ENCODE measurements at regions not wholly inside any gene's neighbourhood (a gene's known extent, or its start where the extent isn't known, plus 50 kb on each side); places are given as distances from the start of the nearest gene placed in this dataset.

DNA sequence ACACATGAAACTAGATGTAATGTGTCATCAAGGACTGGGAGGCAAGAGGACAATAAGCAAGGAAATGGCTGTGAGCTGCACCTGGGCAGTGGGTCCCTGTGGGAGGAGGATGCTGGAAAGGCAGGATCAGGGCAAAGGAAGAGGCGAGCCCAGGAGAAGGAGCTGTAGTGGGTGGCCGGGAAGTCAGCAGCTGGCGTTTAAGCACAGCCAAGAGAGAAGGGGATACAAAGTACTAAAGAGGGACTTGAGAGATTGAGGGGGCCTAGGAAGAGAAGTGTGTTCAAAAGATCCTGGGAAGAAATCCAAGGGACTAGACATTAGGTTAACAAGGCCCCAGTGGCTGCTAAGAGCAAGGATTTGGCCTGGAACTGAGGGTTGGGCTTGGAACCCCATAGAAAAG is 188.5 kb upstream of the SLC24A5 start:
- no peaks in the 10 kb centered on the region for H3K27me3 ChIP-seq (ENCODE audit: insufficient read depth, low read depth, low read length)
- H3K27ac ChIP-seq (ENCODE audit: low read length): no peak overlapping the region
- no peaks in the 10 kb centered on the region for H3F3A ChIP-seq (ENCODE audit: insufficient read depth, low read length, poor library complexity, severe bottlenecking)
- no peaks in the 10 kb centered on the region for H3K9me3 ChIP-seq (ENCODE audit: low read length)
- no peak for TF ChIP-seq POLR2AphosphoS5 (IDR thresholded peaks at IDR 0.05)
- no peak for TF ChIP-seq EP300 (conservative IDR thresholded peaks at IDR 0.05; ENCODE audit: poor library complexity, severe bottlenecking)
- TF ChIP-seq MXI1 (conservative IDR thresholded peaks at IDR 0.05; ENCODE audit: poor library complexity, severe bottlenecking): no peak
- TF ChIP-seq, protein P1, sequence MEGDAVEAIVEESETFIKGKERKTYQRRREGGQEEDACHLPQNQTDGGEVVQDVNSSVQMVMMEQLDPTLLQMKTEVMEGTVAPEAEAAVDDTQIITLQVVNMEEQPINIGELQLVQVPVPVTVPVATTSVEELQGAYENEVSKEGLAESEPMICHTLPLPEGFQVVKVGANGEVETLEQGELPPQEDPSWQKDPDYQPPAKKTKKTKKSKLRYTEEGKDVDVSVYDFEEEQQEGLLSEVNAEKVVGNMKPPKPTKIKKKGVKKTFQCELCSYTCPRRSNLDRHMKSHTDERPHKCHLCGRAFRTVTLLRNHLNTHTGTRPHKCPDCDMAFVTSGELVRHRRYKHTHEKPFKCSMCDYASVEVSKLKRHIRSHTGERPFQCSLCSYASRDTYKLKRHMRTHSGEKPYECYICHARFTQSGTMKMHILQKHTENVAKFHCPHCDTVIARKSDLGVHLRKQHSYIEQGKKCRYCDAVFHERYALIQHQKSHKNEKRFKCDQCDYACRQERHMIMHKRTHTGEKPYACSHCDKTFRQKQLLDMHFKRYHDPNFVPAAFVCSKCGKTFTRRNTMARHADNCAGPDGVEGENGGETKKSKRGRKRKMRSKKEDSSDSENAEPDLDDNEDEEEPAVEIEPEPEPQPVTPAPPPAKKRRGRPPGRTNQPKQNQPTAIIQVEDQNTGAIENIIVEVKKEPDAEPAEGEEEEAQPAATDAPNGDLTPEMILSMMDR (IDR thresholded peaks at IDR 0.05; ENCODE audit: poor library complexity, severe bottlenecking): no peak
- TF ChIP-seq SMC3 (conservative IDR thresholded peaks at IDR 0.05; ENCODE audit: poor library complexity): no peak
- TF ChIP-seq, protein P2, sequence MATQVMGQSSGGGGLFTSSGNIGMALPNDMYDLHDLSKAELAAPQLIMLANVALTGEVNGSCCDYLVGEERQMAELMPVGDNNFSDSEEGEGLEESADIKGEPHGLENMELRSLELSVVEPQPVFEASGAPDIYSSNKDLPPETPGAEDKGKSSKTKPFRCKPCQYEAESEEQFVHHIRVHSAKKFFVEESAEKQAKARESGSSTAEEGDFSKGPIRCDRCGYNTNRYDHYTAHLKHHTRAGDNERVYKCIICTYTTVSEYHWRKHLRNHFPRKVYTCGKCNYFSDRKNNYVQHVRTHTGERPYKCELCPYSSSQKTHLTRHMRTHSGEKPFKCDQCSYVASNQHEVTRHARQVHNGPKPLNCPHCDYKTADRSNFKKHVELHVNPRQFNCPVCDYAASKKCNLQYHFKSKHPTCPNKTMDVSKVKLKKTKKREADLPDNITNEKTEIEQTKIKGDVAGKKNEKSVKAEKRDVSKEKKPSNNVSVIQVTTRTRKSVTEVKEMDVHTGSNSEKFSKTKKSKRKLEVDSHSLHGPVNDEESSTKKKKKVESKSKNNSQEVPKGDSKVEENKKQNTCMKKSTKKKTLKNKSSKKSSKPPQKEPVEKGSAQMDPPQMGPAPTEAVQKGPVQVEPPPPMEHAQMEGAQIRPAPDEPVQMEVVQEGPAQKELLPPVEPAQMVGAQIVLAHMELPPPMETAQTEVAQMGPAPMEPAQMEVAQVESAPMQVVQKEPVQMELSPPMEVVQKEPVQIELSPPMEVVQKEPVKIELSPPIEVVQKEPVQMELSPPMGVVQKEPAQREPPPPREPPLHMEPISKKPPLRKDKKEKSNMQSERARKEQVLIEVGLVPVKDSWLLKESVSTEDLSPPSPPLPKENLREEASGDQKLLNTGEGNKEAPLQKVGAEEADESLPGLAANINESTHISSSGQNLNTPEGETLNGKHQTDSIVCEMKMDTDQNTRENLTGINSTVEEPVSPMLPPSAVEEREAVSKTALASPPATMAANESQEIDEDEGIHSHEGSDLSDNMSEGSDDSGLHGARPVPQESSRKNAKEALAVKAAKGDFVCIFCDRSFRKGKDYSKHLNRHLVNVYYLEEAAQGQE (IDR thresholded peaks at IDR 0.05; ENCODE audit: borderline replicate concordance): no peak
- TF ChIP-seq EZH2 (IDR thresholded peaks at IDR 0.05; ENCODE audit: borderline replicate concordance, insufficient read depth, low read length, poor library complexity, severe bottlenecking): no peak
- TF ChIP-seq TAF1 (IDR thresholded peaks at IDR 0.05; ENCODE audit: low read depth): no peak
- no peak for TF ChIP-seq RAD21 (conservative IDR thresholded peaks at IDR 0.05)
- H3K4me2 ChIP-seq (ENCODE audit: low read length): no peak overlapping the region
- H3K9me2 ChIP-seq (ENCODE audit: insufficient read depth, low read length): no peaks in the 10 kb centered on the region
- H2AFZ ChIP-seq (ENCODE audit: low read depth, low read length): no peak overlapping the region
- H4K20me1 ChIP-seq (ENCODE audit: insufficient read depth): no peaks in the 10 kb centered on the region
- no peaks in the 10 kb centered on the region for H3K79me2 ChIP-seq (replicated peaks; ENCODE audit: insufficient read depth, low read length)
- no peak overlapping the region for H3K4me3 ChIP-seq (ENCODE audit: low read length)
- H3K36me3 ChIP-seq (ENCODE audit: insufficient read depth, low read length): no peaks in the 10 kb centered on the region
- H3K9ac ChIP-seq (ENCODE audit: low read length): no peak overlapping the region

DNA sequence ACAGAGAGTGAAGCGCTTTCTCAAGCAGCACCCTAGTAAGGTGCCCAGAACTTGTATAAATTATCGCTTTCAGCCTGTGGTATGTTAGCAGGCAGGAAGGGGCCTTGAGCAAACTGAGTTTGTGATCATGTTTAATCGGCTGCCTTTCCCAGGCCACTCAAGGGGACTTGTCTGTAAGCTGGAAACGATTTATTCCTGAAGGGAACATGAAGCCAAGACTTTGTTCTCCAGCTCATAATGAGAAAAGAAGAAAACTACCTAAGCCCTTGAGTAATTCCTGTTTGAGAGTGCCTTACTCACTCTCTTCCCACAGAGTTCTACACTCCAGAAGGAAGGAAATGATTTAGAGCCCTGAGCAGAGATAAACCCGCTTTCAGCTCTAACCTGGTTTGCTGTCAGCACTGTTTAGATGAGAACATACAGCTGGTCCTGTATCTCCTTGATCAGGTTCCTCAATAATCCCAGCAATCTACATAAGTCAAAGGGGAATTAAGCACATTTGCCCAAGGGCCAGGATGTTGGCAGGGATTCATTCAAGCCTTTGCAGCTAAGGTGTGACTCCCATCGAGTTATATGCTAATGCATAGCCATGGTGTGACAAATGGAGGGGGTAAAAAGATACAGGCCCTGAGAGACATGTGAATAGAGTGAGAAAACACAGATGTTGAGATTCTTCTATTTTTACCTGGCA is 187.7 kb upstream of the SLC24A5 start:
- Histone ChIP-seq H3K9ac (ENCODE audit: low read length) (no peak overlapping the region), H2AFZ (ENCODE audit: low read depth, low read length) (no peak overlapping the region), H3K9me2 (ENCODE audit: insufficient read depth, low read length) (no peaks in the 10 kb centered on the region), H3F3A (ENCODE audit: insufficient read depth, low read length, poor library complexity, severe bottlenecking) (no peaks in the 10 kb centered on the region), H3K36me3 (ENCODE audit: insufficient read depth, low read length) (no peaks in the 10 kb centered on the region), H3K9me3 (ENCODE audit: low read length) (no peaks in the 10 kb centered on the region), H3K4me3 (ENCODE audit: low read length) (no peak overlapping the region), H4K20me1 (ENCODE audit: insufficient read depth) (no peaks in the 10 kb centered on the region), H3K27ac (ENCODE audit: low read length) (no peak overlapping the region), H3K4me2 (ENCODE audit: low read length) (no peak overlapping the region), H3K79me2 (replicated peaks; ENCODE audit: insufficient read depth, low read length) (no peaks in the 10 kb centered on the region), H3K27me3 (ENCODE audit: insufficient read depth, low read depth, low read length) (no peaks in the 10 kb centered on the region)
- no peak for TF ChIP-seq SMC3 (conservative IDR thresholded peaks at IDR 0.05; ENCODE audit: poor library complexity)
- no peak for TF ChIP-seq MXI1 (conservative IDR thresholded peaks at IDR 0.05; ENCODE audit: poor library complexity, severe bottlenecking)
- TF ChIP-seq TAF1 (IDR thresholded peaks at IDR 0.05; ENCODE audit: low read depth): no peak
